Epithelial cell of esophagus (primary cell): ENCODE measurements at regions not wholly inside any gene's neighbourhood (a gene's known extent, or its start where the extent isn't known, plus 50 kb on each side); places are given as distances from the start of the nearest gene placed in this dataset.

Experiments used
- DNase-seq: peaks from one replicate; pipeline ENCODE4 v3.0.0; 2010; ENCODE audit warnings: low read depth
- H3K4me3 ChIP-seq: 2 replicates; pipeline ENCODE4 v1.5.1; 2011; ENCODE audit warnings: mild to moderate bottlenecking, low read length, control low read depth
- CTCF ChIP-seq: IDR thresholded peaks from 2 replicates; pipeline ENCODE4 v1.5.1; 2011; ENCODE audit warnings: low read depth, mild to moderate bottlenecking, low read length, control low read depth, inconsistent platforms; ENCODE audit not compliant: insufficient read depth; ENCODE audit errors: missing control alignments

DNA sequence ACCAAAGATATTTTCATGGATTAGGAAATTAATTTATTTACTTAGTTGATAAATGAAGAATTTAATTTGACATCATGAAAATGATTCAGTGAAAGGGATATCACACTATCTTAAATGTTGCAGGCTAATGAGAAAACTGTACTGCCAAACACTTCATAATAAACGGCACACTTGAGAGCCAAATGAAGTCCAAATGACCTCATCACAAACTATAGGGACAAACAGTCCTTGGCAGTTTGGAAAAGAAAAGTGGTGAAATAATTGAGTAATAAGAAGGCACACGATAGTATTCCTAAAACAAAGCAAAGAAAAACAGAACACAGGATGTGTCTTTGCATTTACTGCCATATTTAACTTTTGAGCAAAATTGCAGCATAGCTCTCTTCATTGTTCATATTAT is 116.9 kb upstream of the TLR4 start:
- no peak overlapping the region for H3K4me3 ChIP-seq
- no peak for DNase-seq
- no peak for TF ChIP-seq CTCF

- TF ChIP-seq CTCF = no peak
- DNase-seq = no peak
- H3K4me3 ChIP-seq = no peak overlapping the region
Observed at GRCh38 chr9:117574099-117574498, 130.1 kb upstream of the TLR4 start.

DNA sequence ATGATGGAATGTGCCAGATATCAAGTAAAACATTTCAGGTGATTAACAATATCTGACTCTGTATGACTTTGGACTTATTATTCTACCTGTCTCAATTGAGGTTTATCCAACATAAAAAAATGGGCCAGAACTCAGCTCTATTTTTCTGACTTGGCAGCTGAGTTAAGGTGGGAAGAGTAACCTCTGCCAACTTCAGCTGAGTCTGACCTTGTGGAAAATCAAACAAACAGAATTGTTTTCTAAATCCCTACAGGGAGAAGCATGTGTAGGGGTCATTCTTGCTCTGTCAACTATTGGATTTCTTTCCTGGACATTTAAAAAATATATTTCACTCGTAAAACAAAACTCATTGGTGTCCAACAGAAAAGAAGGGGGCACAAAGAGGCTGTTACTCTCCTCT is 139.4 kb upstream of the TLR4 start:
- no peak for DNase-seq
- no peak overlapping the region for H3K4me3 ChIP-seq
- no peak for TF ChIP-seq CTCF

DNA sequence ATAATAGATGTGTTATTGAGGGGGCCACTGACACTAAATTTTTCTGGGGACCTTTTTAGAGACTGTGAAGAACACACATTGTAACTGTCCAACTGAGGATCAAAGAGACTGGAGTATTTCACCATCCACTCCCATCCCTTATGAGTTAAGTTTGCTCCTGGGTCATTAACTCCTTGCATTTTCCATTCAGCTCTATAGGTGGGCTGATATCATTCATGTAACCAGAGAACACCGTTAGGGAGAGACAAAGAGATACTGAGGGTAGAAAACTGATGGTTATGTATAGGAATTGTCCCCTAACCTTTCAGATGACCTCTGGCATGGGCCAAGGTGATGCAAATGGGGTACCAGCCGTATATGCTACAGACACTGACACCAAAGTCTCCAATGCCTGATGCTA is 142.4 kb upstream of the TLR4 start:
- no peak overlapping the region for H3K4me3 ChIP-seq
- no peak for DNase-seq
- TF ChIP-seq CTCF = no peak

- peak; percentile 57 for DNase-seq
Observed at GRCh38 chr9:117555964-117556629, 141.2 kb upstream of the ASTN2 start.

GRCh38 chr9:117552811-117553210 is 138.0 kb upstream of the ASTN2 start:
- H3K4me3 ChIP-seq = no peak overlapping the region
- no peak for TF ChIP-seq CTCF
- no peak for DNase-seq

More at GRCh38 chr9:117555964-117556629, 141.2 kb upstream of the ASTN2 start:
- peak; percentile 54 for TF ChIP-seq CTCF
- no peak overlapping the region for H3K4me3 ChIP-seq

GRCh38 chr9:117551171-117551570 is 136.3 kb upstream of the ASTN2 start:
- H3K4me3 ChIP-seq = no peak overlapping the region
- TF ChIP-seq CTCF = no peak
- no peak for DNase-seq
